ENCODE measurements at regions not wholly inside any gene's neighbourhood (a gene's known extent, or its start where the extent isn't known, plus 50 kb on each side); places are given as distances from the start of the nearest gene placed in this dataset.

DNA sequence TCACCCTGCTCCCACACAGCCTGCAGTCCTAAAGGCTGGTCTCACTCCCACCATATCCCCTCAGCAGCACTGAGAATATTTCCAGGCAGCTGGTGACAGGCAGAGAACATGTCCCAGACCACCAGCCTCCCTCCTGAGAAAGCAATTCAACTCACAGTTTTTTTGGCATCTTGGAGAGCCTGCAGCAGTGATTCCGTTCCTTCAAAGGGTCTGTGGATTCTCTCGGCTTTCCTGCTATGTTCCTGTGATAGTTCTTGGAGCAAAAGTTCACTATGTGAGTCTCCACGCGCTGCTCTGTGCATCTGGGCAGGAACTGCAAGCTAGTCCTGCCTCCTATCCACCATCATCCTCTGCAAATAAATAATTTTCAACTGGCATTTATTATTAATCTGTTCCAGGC, 448.3 kb upstream of the HSF2 start:
- no peak for TF ChIP-seq POLR2A (IDR thresholded peaks at IDR 0.05; ENCODE audit: low read depth, low read length)
- no peak for TF ChIP-seq POLR2AphosphoS5 (IDR thresholded peaks at IDR 0.05; ENCODE audit: low read depth, low read length)
- no peak for TF ChIP-seq TAF1 (IDR thresholded peaks at IDR 0.05; ENCODE audit: borderline replicate concordance, low read depth, low read length)
